Astrocyte of the cerebellum (primary cell): ENCODE measurements at regions not wholly inside any gene's neighbourhood (a gene's known extent, or its start where the extent isn't known, plus 50 kb on each side); places are given as distances from the start of the nearest gene placed in this dataset.

Experiments
- DNase-seq: peaks from one replicate; pipeline ENCODE4 v3.0.0-alpha.2; 2011; ENCODE audit warnings: low read depth
- H3K4me3 ChIP-seq: 2 replicates; pipeline ENCODE4 v1.5.1; 2011; ENCODE audit warnings: mild to moderate bottlenecking, low read depth, low read length, moderate library complexity
- CTCF ChIP-seq: IDR thresholded peaks from 2 replicates; pipeline ENCODE4 v1.5.1; 2012; ENCODE audit warnings: low read length, low read depth, moderate library complexity, mild to moderate bottlenecking; ENCODE audit errors: missing control alignments
- in situ Hi-C: cut with HindIII; loops from 2 replicates; pipeline ENCODE4 v1.10.0; 2017; ENCODE audit warnings: low sequenced_read_pairs

GRCh38 chr9:28056466-28056865 lies 483.2 kb upstream of the C9orf72 start:
- H3K4me3 ChIP-seq: no peak overlapping the region
- in situ Hi-C loops: no loop called here
- DNase-seq: no peak
- TF ChIP-seq CTCF: no peak

DNA sequence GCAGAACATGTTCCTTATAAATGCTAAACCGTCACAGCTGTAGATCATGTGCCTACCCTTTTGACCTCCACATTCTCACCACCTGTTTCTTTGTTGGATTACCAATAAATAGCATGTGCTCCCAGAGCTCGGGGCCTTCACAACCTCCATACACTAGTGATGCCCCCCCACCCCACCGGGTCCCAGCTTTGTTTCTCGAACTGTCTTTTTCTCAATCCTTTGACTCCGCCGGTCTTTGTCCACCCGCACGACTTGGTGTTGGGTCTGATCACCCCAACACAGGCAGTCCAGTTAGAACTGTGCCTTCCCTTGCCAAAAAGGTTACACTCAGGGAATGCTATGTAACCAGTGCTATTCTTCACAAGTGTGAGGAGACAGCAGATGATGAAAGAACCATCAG lies 485.9 kb upstream of the C9orf72 start:
- DNase-seq: no peak
- in situ Hi-C loops: no loop called here
- no peak for TF ChIP-seq CTCF
- no peak overlapping the region for H3K4me3 ChIP-seq

- in situ Hi-C loops: no loop called here
- H3K4me3 ChIP-seq: no peak overlapping the region
- no peak for DNase-seq
- TF ChIP-seq CTCF: no peak
Measured at GRCh38 chr9:28064241-28064815, 491.0 kb upstream of the C9orf72 start.

DNA sequence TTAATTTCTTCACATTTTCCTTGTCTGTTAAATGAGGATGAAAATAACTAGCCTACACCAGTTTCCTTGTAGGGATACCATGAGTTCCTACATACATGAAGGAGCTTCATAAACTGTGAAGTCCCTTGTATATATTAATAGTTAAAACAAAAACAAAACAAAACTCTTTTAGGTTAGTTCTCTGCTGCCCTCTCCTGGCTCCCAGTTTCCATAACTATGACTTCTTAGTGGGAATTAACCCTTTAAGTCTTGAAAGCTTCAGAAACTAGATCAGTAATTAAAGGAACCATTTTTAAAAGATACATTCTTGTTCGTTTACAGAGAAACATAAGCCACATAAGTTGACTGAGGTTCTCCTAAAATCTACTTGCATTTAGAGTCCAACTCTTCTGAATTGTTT lies 500.0 kb upstream of the C9orf72 start:
- in situ Hi-C loops: no loop called here

DNA sequence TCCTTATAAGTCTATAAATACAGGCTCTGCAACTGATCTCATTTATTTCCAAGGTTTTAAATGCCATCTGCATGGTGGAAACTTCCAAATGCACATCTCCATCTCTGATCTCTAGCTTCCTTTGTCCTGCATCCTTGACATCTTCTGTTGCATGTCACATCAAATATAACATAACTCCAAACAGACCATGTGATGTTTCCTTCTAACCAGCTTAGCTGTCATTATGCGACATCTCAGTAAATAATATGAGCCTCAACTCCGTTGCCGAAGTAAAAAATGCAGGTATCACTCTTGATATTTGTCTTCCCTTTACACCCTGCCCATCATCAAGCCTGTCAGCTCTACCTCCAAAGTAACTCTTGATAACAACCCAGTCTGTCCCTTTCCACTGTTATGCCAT lies 506.4 kb upstream of the C9orf72 start:
- no peak for TF ChIP-seq CTCF
- DNase-seq: no peak
- H3K4me3 ChIP-seq: no peak overlapping the region
- in situ Hi-C loops: no loop called here

More for the DNA sequence above, 500.0 kb upstream of the C9orf72 start:
- peak; percentile 33 for DNase-seq
- no peak overlapping the region for H3K4me3 ChIP-seq
- peak; percentile 40 for TF ChIP-seq CTCF

GRCh38 chr9:28082671-28083070 lies 509.4 kb upstream of the C9orf72 start:
- in situ Hi-C loops: no loop called here
- H3K4me3 ChIP-seq: no peak overlapping the region
- no peak for DNase-seq

More at GRCh38 chr9:28082671-28083070, 509.4 kb upstream of the C9orf72 start:
- no peak for TF ChIP-seq CTCF
